Panc1 (cell line): ENCODE measurements at regions not wholly inside any gene's neighbourhood (a gene's known extent, or its start where the extent isn't known, plus 50 kb on each side); places are given as distances from the start of the nearest gene placed in this dataset.
A peak's percentile ranks its signal among the peaks of the same experiment; 100 is the strongest.

ENCODE experiments used
- ATAC-seq: fragments of 200-7000 bp; cut with Tn5 transposase; 2 replicates; pipeline ENCODE4 v1.9.1; 2020; ENCODE audit warnings: mild to moderate bottlenecking, moderate library complexity
- BruUV-seq: library from RNA; stranded (reverse); fragments of 400-500 nt; replicated peaks from 2 replicates; lab custom pipeline; 2021; lab: Mats Ljungman, UMichigan
- CTCF ChIA-PET: fragments of 300-600 bp; sonication (Branson Sonifier 250); formaldehyde crosslinking; loops from one replicate; lab custom pipeline; 2022; ENCODE audit warnings: antibody characterized with exemption; lab: Charles Lee
- POLR2A ChIA-PET: fragments of 300-600 bp; sonication (Branson Sonifier 250); formaldehyde crosslinking; loops from one replicate; lab custom pipeline; 2022; ENCODE audit warnings: antibody characterized with exemption; lab: Charles Lee
- DNase-seq: peaks from one replicate; pipeline ENCODE4 v3.0.0-alpha.2; 2010; ENCODE audit warnings: low read depth, low spot score
- H3K27ac ChIP-seq: 2 replicates; pipeline ENCODE4 v1.5.1; 2011; ENCODE audit warnings: mild to moderate bottlenecking, low read length, inconsistent platforms
- H3K27me3 ChIP-seq: fragments of 200-500 bp; sonication (Bioruptor generic); 2 replicates; pipeline ENCODE4 v1.6.0; 2014; ENCODE audit warnings: low read length, inconsistent platforms; ENCODE audit not compliant: control insufficient read depth, insufficient read depth
- H3K36me3 ChIP-seq: fragments of 200-500 bp; sonication (Bioruptor generic); 2 replicates; pipeline ENCODE4 v1.5.1; 2014; ENCODE audit warnings: inconsistent platforms, mild to moderate bottlenecking, low read length, moderate library complexity; ENCODE audit not compliant: control insufficient read depth, insufficient read depth
- H3K4me1 ChIP-seq: 2 replicates; pipeline ENCODE4 v1.5.1; 2011; ENCODE audit warnings: inconsistent platforms, mild to moderate bottlenecking, low read length, moderate library complexity; ENCODE audit not compliant: control insufficient read depth, insufficient read depth
- H3K4me3 ChIP-seq, 2 experiments: 2 replicates each; pipeline ENCODE4 v1.5.1; 2011 to 2012; ENCODE audit warnings: low read depth in 2 of 2, low read length in 2 of 2, mild to moderate bottlenecking in 2 of 2, inconsistent platforms in 1 of 2, moderate library complexity in 1 of 2
- H3K9me3 ChIP-seq: fragments of 200-500 bp; sonication (Bioruptor generic); 2 replicates; pipeline ENCODE4 v1.5.1; 2014; ENCODE audit warnings: low read depth, mild to moderate bottlenecking, inconsistent platforms, low read length, moderate library complexity; ENCODE audit not compliant: control insufficient read depth, insufficient read depth
- CTCF ChIP-seq: fragments of 450-650 bp; IDR thresholded peaks from 2 replicates; pipeline ENCODE4 v1.5.1; 2017; ENCODE audit warnings: mild to moderate bottlenecking
- POLR2AphosphoS5 ChIP-seq: IDR thresholded peaks from 2 replicates; pipeline ENCODE4 v1.6.1; 2012; ENCODE audit warnings: mild to moderate bottlenecking, low read depth, low read length, moderate library complexity
- SIN3A ChIP-seq: IDR thresholded peaks from 2 replicates; pipeline ENCODE4 v1.6.1; 2012; ENCODE audit warnings: low read depth, mild to moderate bottlenecking, low read length, moderate library complexity, borderline replicate concordance; ENCODE audit not compliant: insufficient read depth
- TCF7L2 ChIP-seq: IDR thresholded peaks from 2 replicates; pipeline ENCODE4 v1.6.1; 2011; ENCODE audit warnings: mild to moderate bottlenecking, low read depth, low read length, inconsistent platforms
- in situ Hi-C: cut with HindIII; loops from 2 replicates; pipeline ENCODE4 v1.10.0; 2016; ENCODE audit warnings: low sequenced_read_pairs, low pct_unique_long_range_greater_than_20kb
- intact Hi-C: fragments of 100-400 bp; cut with micrococcal nuclease; formaldehyde crosslinking; loops from one replicate; pipeline ENCODE4 v1.10.0; 2022; ENCODE audit not compliant: unreplicated experiment
- TF ChIP-seq, protein P1 (sequence below), 2 experiments: IDR thresholded peaks; 2 replicates each; pipeline ENCODE4 v1.6.1; 2011 to 2012; ENCODE audit warnings: low read depth in 2 of 2, control low read depth in 1 of 2, low read length in 1 of 2, mild to moderate bottlenecking in 1 of 2, moderate library complexity in 1 of 2; ENCODE audit not compliant: insufficient read depth in 1 of 2

GRCh38 chr7:130886438-130887135 lies 152.6 kb upstream of the KLF14 start:
- H3K36me3 ChIP-seq = peaks cover 15% of the 10 kb centered on the region
- H3K9me3 ChIP-seq = no peaks in the 10 kb centered on the region
- TF ChIP-seq SIN3A (no peak), POLR2AphosphoS5 (peak; percentile 35; the same call in 1 of the 2 replicates), TCF7L2 (no peak), CTCF (no peak)
- TF ChIP-seq, protein P1, sequence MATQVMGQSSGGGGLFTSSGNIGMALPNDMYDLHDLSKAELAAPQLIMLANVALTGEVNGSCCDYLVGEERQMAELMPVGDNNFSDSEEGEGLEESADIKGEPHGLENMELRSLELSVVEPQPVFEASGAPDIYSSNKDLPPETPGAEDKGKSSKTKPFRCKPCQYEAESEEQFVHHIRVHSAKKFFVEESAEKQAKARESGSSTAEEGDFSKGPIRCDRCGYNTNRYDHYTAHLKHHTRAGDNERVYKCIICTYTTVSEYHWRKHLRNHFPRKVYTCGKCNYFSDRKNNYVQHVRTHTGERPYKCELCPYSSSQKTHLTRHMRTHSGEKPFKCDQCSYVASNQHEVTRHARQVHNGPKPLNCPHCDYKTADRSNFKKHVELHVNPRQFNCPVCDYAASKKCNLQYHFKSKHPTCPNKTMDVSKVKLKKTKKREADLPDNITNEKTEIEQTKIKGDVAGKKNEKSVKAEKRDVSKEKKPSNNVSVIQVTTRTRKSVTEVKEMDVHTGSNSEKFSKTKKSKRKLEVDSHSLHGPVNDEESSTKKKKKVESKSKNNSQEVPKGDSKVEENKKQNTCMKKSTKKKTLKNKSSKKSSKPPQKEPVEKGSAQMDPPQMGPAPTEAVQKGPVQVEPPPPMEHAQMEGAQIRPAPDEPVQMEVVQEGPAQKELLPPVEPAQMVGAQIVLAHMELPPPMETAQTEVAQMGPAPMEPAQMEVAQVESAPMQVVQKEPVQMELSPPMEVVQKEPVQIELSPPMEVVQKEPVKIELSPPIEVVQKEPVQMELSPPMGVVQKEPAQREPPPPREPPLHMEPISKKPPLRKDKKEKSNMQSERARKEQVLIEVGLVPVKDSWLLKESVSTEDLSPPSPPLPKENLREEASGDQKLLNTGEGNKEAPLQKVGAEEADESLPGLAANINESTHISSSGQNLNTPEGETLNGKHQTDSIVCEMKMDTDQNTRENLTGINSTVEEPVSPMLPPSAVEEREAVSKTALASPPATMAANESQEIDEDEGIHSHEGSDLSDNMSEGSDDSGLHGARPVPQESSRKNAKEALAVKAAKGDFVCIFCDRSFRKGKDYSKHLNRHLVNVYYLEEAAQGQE (IDR thresholded peaks at IDR 0.05; ENCODE audit: insufficient read depth in 1 of 2, low read depth in 2 of 2, low read length in 1 of 2) = no peak
- no peaks in the 10 kb centered on the region for H3K27me3 ChIP-seq
- intact Hi-C loops (no loop called here), in situ Hi-C loops (no loop called here)
- peak overlapping the region; percentile 99 for H3K27ac ChIP-seq
- ChIA-PET CTCF (no interaction called here), POLR2A (interaction anchor here (0.9 kb wide), 1 partner anchor 25 kb away, joined by 7 read pairs; no protein-coding TSS in a partner anchor)
- DNase-seq = peak; percentile 54
- H3K4me3 ChIP-seq = no peak overlapping the region
- peaks cover 96% of the 10 kb centered on the region for H3K4me1 ChIP-seq
- BruUV-seq = TSS peak; percentile 12
- no peak for ATAC-seq

GRCh38 chr7:130887182-130887956 lies 153.4 kb upstream of the KLF14 start:
- intact Hi-C loops = no loop called here

More at GRCh38 chr7:130887182-130887956, 153.4 kb upstream of the KLF14 start:
- Histone ChIP-seq H3K36me3 (peaks cover 15% of the 10 kb centered on the region), H3K27ac (peak overlapping the region; percentile 99), H3K27me3 (no peaks in the 10 kb centered on the region), H3K4me1 (peaks cover 93% of the 10 kb centered on the region), H3K9me3 (no peaks in the 10 kb centered on the region), H3K4me3 (peak overlapping the region in 1 of 2 experiments; percentile 1; a peak in 1 of 4 replicates)
- CTCF ChIA-PET = interaction anchor here (0.8 kb wide), 1 partner anchor 10 kb away, joined by 3 read pairs; no protein-coding TSS in a partner anchor
- BruUV-seq = no TSS peak
- ATAC-seq = peak; percentile 53
- peak; percentile 96 for DNase-seq
- TF ChIP-seq, protein P1 (IDR thresholded peaks at IDR 0.05; ENCODE audit: insufficient read depth in 1 of 2, low read depth in 2 of 2, low read length in 1 of 2) = no peak
- no peak for TF ChIP-seq CTCF
- peak; percentile 31 for TF ChIP-seq POLR2AphosphoS5
- TF ChIP-seq SIN3A = no peak
- 0 out of 2 replicates have a peak, but pooled peaks have one; percentile 4 for TF ChIP-seq TCF7L2
- in situ Hi-C loops = no loop called here
- POLR2A ChIA-PET = interaction anchor here (0.9 kb wide), 1 partner anchor 25 kb away, joined by 7 read pairs; no protein-coding TSS in a partner anchor
